Smooth muscle cell of the brain vasculature (primary cell): ENCODE measurements at regions not wholly inside any gene's neighbourhood (a gene's known extent, or its start where the extent isn't known, plus 50 kb on each side); places are given as distances from the start of the nearest gene placed in this dataset.
"Not testable (repeated sequence)": the region's sequence is repeated elsewhere in the genome, so short reads cannot be mapped to it uniquely, and the experiment has no call there.

Source experiments
- DNase-seq: peaks from one replicate; pipeline ENCODE4 v3.0.0-alpha.2; 2012; ENCODE audit warnings: low read depth, low spot score

DNA sequence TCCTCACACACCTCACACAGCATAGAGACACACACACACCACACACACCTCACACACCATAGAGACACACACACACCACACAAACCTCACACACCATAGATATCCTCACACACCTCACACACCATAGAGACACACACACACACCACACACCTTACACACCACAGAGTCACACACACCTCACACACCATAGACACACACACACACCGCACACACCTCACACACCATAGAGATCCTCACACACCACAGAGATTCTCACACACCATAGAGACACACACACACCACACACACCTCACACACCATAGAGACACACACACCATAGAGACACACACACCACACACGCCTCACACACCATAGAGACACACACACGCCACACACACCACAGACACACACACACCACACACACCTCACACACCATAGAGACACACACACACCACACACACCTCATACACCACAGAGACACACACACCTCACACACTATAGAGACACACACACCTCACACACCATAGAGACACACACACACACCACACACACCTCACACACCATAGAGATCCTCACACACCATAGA is 270.6 kb downstream of the CYRIA start:
- DNase-seq, result no peak

DNA sequence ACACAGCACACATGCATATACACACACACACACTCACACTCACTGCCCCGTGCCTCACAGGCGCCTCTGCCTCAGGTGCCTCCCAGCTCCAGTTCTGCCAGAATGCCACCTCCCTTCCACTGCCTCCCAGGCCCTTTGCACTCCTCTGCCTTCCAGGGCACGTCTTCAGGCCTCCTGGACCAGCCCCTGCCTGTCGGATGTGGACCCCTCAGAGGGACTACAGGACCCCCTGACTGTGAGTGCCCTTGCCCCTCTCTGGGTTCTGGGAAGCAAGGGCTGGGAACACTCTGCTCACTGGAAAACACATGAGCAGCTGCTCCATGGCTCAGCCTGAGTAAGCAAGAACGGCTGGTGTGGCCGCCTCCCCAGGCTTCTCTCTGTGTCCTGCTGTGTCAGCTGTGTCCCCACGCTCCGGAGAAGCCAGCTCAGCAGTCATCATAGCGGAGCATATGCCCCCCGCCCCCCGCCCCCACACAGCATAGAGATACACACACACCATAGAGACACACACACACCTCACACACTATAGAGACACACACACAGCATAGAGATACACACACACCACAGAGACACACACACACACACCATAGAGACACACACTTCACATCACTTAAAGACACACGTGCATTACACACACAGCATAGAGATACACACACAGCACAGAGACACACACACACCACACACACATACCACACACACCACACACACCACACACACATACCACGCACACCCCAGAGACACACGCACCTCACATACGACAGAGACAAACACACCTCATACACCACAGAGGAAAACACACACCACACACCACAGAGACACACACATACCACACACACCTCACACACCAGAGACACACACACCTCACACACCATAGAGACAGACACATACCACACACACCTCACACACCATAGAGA is 271.3 kb downstream of the CYRIA start:
- DNase-seq, result no peak

DNA sequence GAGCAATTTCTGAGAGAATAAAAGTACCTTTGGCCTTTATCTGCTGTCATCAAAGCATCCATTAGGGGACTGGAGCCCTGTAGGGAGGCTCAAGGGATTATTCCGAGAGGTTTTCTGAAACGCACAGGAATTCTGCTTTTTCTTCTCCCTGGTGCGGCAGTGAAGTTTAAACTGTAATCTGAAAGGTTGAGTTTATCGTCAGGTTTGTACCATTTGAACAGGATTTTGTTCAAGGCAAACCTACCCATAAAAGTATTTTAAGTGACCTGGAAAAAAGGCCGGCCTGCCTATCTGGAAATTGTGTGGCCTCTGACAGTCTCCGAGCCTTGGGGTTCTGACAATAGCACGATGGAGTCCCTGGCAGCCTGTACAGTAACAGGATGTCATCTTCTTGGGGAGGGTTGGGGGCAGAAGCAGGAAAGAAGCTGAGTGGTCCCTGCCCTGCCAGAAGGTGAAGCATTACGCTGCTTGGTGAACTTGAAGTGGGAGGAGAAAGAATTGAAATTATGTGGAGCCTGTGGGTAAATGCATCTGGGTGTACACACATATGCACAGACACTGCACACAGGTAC is 272.0 kb downstream of the CYRIA start:
- DNase-seq, result no peak

DNA sequence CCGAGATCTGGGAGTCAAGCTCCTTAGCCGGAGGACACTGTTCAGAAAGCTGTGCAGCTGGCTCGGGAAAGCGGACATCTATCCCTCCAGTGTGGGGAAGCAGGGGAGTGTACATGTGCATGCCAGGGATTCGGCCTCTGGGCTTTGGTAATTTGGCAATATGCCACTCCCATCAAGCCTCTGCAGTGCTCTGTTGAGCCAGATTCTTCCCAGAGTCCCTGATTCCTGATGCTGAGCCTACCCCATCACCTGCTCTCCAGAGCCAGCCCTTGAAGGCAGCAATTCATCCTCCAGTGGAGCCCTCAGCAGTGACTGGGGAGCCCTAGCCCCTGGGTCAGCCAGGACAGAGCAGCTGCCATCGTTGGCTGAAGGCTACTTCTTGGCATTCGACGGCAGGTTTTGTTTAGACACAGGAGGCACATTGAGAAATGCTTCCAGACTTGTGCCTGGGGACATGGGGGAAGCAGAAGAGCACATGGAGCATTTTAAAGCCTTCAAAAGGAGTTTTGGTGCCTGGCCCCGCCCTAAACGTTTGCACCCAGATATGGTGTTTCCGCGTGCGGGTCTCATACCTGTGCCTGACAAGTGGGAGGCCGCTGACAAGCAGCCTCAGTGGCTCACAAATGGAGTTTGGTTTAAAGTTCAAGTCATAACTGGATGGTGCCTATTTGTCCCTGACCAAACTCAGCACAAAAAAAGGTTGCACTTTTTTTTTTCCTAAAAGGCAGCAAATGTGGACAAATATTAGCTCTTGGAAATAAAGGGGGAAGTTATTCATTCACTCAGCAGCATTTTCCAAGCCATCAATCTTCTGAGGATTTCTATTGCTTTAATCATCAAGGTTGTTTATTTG is 272.8 kb downstream of the CYRIA start:
- no peak for DNase-seq

DNA sequence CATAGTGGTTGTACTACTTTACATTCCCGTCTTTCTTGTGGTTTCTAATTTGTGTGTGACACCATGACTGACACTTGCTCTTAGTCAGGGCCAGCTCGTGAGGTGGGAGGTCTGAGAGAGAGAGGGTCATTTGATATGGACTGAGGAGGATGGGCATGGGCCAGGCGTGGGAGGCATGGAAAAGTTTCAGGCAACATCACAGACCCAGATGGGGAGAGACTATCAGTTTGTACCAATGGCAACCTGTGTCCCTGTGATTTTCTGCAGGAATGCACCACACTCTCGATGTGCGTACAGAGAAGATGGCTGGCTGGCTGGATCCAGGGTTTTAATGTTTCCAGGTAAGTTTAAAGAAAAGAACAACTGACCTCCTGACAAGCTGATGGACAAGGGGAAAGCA is 273.6 kb downstream of the CYRIA start:
- DNase-seq, result no peak

DNA sequence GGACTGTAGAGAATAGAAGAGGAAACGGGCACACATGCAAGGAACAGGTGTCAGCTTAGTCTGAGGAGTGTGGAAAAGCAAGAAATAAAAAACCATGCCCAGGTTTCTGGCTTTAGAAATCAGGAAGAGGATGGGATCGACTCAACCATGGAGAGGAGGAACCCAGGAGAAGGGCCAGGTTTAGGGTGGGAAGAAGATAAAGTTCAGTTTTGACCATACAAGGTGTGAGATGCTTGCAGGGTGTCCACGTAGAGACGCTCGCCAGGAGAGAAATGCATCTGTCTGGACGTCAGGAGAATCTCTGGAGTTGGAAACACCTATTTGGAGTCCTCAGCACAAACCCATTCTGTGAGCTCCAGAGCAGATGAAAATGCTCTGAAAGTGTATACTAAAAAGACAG is 275.1 kb downstream of the CYRIA start:
- DNase-seq, result no peak

DNA sequence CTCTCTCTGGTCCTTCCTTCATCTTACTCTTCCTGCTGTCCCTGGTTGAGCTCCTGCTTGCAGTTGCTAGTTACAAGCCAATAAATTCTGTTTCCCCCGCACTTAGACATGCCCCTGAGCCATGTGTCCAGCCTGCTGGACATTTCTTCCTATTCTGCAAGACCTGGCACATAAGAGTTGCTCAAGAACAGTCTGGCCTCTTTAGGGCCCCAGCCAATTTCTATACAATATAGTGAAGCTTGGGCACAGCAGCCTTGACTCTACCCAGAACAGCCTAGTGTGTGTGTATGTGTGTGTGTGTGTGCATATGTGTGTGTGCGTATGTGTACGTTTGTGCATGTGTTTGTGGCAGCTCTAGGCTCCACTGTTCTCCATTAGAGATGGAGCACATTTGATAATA is 276.0 kb downstream of the CYRIA start:
- DNase-seq, result no peak

DNA sequence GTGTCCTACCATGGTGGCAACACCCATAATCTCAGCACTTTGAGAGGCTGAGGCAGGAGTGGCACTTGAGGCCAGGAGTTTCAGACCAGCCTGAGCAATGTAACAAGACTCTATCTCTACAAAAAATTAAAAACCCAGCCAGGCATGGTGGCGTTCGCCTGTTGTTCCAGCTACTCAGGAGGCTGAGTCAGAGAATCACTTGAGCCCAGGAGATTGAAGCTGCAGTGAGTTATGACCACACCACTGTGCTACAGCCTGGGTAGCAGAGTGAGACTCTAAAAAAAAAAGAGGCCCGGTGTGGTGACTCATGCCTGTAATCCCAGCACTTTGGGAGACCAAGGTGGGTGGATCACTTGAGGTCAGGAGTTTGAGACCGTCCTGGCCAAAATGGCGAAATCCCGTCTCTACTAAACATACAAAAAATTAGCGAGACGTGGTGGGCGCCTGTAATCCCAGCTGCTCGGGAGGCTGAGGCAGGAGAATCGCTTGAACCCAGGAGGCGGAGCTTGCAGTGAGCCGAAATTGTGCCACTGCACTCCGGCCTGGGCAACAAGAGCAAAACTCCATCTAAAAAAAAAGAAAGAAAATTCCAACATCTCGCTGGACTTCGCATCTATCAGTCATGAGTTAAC is 277.3 kb downstream of the CYRIA start:
- DNase-seq, result not testable (repeated sequence)

DNA sequence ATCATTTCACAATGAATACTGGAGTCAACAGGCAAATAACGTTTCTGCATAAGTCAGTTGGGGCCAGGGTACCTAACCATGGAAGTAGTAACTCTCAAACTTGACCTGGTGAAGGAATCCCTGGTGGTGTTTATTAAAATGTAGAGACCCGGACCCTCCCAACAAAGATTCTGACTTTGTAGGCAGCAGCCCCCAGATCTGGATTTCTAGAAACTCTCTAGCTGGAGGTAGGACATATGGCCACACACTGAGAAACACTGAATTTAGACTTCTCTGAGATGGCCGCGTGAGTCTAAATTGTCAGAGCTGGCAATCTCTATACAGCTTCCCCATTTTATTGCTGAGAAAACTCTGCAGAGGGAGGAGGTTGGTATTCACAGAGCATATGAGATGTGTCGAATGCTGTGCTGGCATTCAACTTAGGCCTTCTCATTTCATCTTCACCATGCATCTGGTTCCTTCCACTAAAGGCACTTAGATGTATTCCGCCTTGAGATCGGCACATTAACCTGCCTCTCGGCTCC is 278.1 kb downstream of the CYRIA start:
- no peak for DNase-seq

DNA sequence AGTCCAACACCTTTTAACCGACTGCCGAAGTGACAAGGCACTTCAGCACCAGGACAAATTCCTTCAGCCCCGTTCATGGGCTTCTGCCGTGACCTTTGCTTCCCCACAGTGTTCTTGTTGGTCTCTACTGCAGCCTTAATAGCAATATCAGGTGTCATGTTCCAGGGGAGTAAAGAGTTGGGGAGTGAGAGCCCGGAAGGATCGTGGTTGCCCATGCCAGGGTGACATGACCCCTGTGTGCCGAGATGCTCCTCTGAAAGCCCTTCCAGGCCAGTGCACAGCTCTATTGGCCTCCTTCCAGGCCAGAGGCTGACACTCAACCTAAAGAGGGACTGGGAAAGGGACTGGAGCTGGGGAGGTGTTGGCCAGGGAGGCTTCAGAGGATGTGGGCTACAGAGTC is 279.2 kb downstream of the CYRIA start:
- DNase-seq, result no peak

DNA sequence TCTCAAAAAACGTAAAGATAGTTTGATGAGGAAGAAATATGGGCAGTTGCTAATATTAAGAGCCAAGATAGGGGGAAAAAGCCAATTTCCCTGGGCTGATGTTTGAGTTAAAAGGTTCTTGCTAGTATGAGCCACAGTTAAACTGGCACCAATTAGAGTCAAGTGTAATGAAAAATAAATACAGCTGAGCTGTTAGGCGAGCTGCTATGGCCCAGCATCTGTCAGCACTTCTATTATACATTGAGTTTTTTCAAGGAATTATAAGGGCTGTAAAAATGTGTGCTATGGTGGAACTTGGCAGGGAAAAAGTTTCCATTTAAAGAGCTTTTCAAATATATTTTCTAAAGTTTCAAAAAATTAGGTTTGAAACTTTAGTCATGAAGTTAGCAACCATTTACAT is 279.6 kb downstream of the CYRIA start:
- no peak for DNase-seq

DNA sequence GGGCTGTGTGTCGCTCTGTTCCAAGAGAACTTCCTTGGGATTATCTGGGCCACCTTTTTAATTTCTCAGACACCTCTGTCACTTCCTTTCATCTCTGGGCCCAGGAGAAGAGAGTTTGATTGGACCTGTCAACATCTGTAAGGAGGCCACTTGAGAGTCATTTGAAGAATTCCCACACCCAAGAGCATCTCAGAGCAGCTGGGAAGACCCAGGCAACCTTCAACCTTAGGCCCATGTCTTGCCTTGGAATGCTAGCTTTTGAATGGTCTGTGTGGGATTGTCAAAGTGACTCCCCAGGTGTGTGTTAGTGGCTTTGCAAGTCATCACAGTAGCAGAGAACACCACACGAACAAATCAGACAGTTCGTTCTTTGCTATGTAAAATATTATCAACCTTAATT is 280.3 kb downstream of the CYRIA start:
- DNase-seq, result no peak

DNA sequence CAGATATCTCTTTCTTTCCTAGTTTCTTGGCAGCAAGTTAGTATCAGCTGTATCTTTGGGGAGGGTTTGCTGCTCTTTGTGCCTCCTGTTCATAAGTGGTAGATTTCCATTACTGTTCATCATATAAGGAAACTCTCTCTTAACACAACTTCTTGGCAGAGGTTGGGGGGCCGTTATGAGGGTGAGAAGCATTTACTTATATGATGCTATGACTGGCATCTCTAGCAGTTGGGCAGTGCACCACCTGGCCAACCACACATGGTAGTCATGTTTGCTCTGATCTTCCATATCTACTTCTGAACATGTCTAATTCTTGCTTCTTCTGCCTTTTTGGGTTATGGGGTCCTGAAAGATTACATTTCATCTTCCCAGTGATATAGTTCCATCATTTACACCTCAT is 282.2 kb downstream of the CYRIA start:
- DNase-seq, result no peak

DNA sequence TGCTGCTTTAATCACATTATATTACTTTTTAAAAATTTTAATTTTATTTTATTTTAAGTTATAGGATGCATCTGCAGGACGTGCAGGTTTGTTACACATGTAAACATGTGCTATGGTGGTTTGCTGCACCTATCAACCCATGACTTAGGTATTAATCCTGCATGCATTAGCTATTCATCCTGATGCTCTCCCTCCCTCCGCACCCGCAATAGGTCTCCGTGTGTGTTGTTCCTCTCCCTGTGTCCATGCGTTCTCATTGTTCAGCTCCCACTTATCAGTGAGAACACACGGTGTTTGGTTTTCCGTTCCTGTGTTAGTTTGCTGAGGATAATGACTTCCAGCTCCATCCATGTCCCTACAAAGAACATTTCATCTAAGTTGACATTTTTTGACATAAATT is 283.2 kb downstream of the CYRIA start:
- DNase-seq, result no peak

DNA sequence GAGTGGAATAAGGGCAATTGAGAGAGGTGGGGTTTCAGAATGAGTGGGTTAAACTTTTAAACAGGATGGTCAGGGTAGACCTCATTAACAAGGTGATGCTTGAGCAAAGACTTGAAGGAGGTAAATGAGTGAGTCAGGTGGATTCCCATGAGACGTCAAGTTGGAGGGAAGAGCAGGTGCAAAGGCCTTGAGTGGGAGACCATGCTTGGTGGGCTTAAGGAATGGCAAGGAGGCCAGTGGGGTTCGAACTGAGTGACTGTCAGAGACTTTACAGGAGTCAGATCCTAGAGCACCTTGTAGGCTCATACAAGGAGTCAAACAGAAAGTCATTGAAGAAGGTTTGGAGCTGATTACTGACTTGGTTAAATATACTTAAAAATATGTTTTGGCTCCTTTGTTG is 284.1 kb downstream of the CYRIA start:
- DNase-seq, result no peak

DNA sequence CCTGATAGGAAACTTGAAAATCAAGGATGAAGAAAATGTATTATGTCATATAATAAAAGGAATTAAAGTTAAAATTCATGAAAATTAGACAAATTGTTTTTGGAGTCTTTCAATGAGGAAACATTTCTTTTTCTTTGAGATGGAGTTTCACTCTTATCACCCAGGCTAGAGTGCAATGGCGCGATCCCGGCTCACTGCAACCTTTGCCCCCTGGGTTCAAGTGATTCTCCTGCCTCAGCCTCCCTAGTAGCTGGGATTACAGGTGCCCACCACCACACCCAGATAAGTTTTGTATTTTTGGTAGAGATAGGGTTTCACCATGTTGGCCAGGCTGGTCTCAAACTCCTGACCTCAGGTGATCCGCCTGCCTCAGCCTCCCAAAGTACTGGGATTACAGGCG is 285.7 kb downstream of the CYRIA start:
- DNase-seq, result not testable (repeated sequence)

DNA sequence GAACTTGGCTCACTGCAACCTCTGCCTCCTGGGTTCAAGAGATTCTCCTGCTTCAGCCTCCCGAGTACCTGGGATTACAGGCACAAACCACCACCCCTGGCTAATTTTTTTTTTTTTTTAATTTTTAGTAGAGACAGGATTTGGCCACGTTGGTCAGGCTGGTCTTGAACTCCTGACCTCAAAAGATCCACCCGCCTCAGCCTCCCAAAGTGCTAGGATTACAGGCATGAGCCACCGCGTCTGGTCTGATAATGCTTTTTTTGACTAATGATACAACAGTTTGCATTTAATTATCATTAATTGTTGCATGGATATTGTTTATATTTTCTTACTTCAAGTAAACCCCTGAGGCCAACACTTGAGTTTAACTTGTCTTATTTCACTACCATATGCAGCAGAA is 286.6 kb downstream of the CYRIA start:
- DNase-seq, result not testable (repeated sequence)

DNA sequence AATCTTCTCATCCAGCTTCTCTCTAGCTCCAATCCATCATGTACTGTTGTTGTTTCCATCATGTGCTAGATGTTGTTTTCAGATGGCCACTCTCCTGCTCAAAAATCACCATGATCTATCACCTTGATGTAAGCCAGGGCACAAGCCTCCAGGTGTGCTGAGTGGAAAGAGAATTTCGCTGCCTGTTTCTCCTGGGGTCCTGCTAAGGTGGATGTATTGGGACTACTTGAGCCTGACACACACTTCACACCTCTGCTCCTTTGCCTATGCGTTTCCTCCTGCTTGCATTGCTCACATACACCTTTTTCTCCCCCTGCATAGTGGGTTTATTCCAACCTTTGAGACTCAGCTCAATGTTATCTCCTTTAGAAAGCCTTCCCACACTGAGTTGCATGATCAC is 287.6 kb downstream of the CYRIA start:
- DNase-seq, result no peak

DNA sequence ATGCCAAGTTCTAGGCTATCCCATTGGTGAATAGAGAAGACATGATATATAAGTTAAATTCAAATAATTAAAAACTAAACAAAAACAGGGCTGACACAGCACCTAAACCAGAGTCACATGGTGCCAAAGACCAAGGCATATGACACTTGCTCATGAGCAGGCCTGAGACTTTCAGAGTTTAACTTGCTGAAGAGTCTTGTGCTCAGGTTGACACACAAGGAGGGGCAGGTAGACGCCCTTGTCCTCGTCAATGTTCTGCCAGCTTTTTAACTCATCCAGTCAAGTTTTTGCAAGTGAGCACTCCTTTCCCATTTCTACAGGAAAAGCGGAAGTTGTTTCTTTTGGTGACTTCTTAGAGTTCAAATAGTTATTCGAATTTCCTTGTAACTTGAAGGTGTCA is 289.7 kb downstream of the CYRIA start:
- no peak for DNase-seq

DNA sequence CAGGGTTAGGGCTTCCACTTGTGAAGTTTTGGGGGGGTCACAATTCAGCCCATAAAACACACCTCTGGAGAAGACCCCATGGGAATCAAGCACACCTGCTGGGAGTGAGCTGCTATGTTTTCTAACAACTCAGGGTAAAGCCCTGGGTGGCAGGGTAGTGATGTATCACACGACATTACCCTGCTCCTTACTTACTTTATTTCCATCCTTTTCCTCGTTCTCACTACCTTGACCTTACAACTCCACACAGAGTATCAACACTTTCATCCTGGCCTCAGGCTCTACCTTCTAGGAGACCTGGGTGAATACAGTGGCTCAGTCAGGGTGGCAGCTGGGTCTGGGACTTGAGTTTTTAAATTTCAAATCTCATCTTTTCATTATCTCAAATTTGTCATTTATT is 290.3 kb downstream of the CYRIA start:
- no peak for DNase-seq

DNA sequence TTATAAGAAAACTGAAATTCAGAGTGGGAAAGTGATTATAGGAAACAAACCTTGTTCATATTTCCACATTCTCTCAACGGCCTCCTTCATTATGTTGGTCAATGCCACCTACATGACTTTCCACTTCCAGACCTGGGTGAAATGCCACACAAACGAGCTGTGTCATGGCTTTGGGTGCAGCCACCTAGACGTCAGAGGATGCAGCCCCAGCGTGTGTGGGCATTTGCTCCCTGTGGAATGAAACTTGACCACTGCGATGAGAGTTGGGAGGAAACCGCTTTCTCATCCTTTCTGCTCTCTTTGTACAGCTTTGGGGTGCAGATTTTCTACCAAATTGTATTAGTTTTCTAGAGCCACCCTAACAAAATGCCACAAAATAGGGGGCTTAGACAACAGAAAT is 291.0 kb downstream of the CYRIA start:
- DNase-seq, result no peak
